ENCODE measurements at regions not wholly inside any gene's neighbourhood (a gene's known extent, or its start where the extent isn't known, plus 50 kb on each side); places are given as distances from the start of the nearest gene placed in this dataset.

- TF ChIP-seq CTCF (IDR thresholded peaks at IDR 0.05): no peak
- TF ChIP-seq POLR2A (IDR thresholded peaks at IDR 0.05): no peak
These were observed 222.4 kb upstream of the VCX start for GRCh38 chrX:7620560-7620959.

All from body of pancreas (tissue), 4 donors.